ENCODE measurements at regions not wholly inside any gene's neighbourhood (a gene's known extent, or its start where the extent isn't known, plus 50 kb on each side); places are given as distances from the start of the nearest gene placed in this dataset.

GRCh38 chr3:24545887-24546286 lies 51.2 kb upstream of the THRB start:
- TF ChIP-seq CTCF (IDR thresholded peaks at IDR 0.05; ENCODE audit: extremely low read depth, missing control alignments), result no peak
- no peak for DNase-seq (ENCODE audit: low spot score)

- DNase-seq (ENCODE audit: low spot score), result no peak
- no peak for TF ChIP-seq CTCF (IDR thresholded peaks at IDR 0.05; ENCODE audit: extremely low read depth, missing control alignments)
Observed at GRCh38 chr3:24548278-24548677, 53.6 kb upstream of the THRB start.

GRCh38 chr3:24550588-24550987 lies 55.9 kb upstream of the THRB start:
- DNase-seq (ENCODE audit: low spot score), result no peak
- no peak for TF ChIP-seq CTCF (IDR thresholded peaks at IDR 0.05; ENCODE audit: extremely low read depth, missing control alignments)

GRCh38 chr3:24551626-24552025 lies 57.0 kb upstream of the THRB start:
- DNase-seq (ENCODE audit: low spot score), result no peak
- no peak for TF ChIP-seq CTCF (IDR thresholded peaks at IDR 0.05; ENCODE audit: extremely low read depth, missing control alignments)

- TF ChIP-seq CTCF (IDR thresholded peaks at IDR 0.05; ENCODE audit: extremely low read depth, missing control alignments), result no peak
- no peak for DNase-seq (ENCODE audit: low spot score)
Observed at GRCh38 chr3:24562895-24563294, 68.2 kb upstream of the THRB start.

- no peak for DNase-seq (ENCODE audit: low spot score)
- no peak for TF ChIP-seq CTCF (IDR thresholded peaks at IDR 0.05; ENCODE audit: extremely low read depth, missing control alignments)
Observed at GRCh38 chr3:24565053-24565452, 70.4 kb upstream of the THRB start.

GRCh38 chr3:24565656-24566055 lies 71.0 kb upstream of the THRB start:
- TF ChIP-seq CTCF (IDR thresholded peaks at IDR 0.05; ENCODE audit: extremely low read depth, missing control alignments), result no peak
- no peak for DNase-seq (ENCODE audit: low spot score)

Measured in GM20000 (cell line).